HepG2 (cell line): ENCODE measurements at regions not wholly inside any gene's neighbourhood (a gene's known extent, or its start where the extent isn't known, plus 50 kb on each side); places are given as distances from the start of the nearest gene placed in this dataset.

Experiments used
- ATAC-seq: fragments of 200-7000 bp; cut with Tn5 transposase; 3 replicates; pipeline ENCODE4 v1.9.1; 2020; ENCODE audit warnings: mild to moderate bottlenecking, moderate library complexity
- BruUV-seq: library from RNA; stranded (reverse); fragments of 400-500 nt; replicated peaks from 2 replicates; lab custom pipeline; 2021; lab: Mats Ljungman, UMichigan
- CTCF ChIA-PET: fragments of 300-600 bp; formaldehyde crosslinking; extraction: SDS; loops from one replicate; lab custom pipeline; 2021; ENCODE audit warnings: low total read pairs, inconsistent platforms, low intra/inter-chr PET ratio; lab: Yijun Ruan, JAX
- POLR2A ChIA-PET: fragments of 350-600 bp; sonication (Branson Sonifier 250); formaldehyde crosslinking; loops from one replicate; lab custom pipeline; 2020; ENCODE audit warnings: antibody characterized with exemption, inconsistent platforms; lab: Yijun Ruan, JAX
- DNase-seq: peaks from one replicate; pipeline ENCODE4 v3.0.0-alpha.2; 2015; ENCODE audit warnings: low spot score
- FAIRE-seq: peaks from 3 replicates; lab custom pipeline; 2011; peaks lifted over from hg19 to GRCh38; lab: Jason Lieb, UNC
- H2AFZ ChIP-seq: one replicate; pipeline ENCODE4 v1.6.1; 2011; ENCODE audit warnings: low read length, inconsistent platforms
- H3K27ac ChIP-seq: fragments of 300-600 bp; 3 replicates; pipeline ENCODE4 v1.8.0; 2011; ENCODE audit warnings: mixed run types, mild to moderate bottlenecking, mixed read lengths, low read length, inconsistent platforms; ENCODE audit not compliant: insufficient read depth; ENCODE audit errors: extremely low read length
- H3K27me3 ChIP-seq, 2 experiments: fragments of 200-600 bp in 1 of 2; 2 replicates in 1 of 2; 3 replicates in 1 of 2; pipeline versions ENCODE4 v1.6.0 to v1.8.0; 2011; ENCODE audit warnings: low read length in 2 of 2, mild to moderate bottlenecking in 2 of 2, moderate library complexity in 2 of 2, inconsistent platforms in 1 of 2; ENCODE audit not compliant: insufficient read depth in 2 of 2, control insufficient read depth in 1 of 2
- H3K36me3 ChIP-seq, 2 experiments: fragments of 200-600 bp in 1 of 2; replicated peaks in 1 of 2; 2 replicates in 1 of 2; 3 replicates in 1 of 2; pipeline versions ENCODE4 v1.5.1 to v1.8.0; 2011; ENCODE audit warnings: low read length in 2 of 2, inconsistent platforms in 1 of 2; ENCODE audit not compliant: insufficient read depth in 2 of 2, control insufficient read depth in 1 of 2
- H3K4me1 ChIP-seq: 2 replicates; pipeline ENCODE4 v1.5.1; 2012; ENCODE audit warnings: low read length, inconsistent platforms; ENCODE audit not compliant: insufficient read depth
- H3K4me2 ChIP-seq: 2 replicates; pipeline ENCODE4 v1.6.0; 2011; ENCODE audit warnings: low read depth, low read length, inconsistent platforms
- H3K4me3 ChIP-seq, 3 experiments: fragments of 200-600 bp in 1 of 3; sonication (generic), shearing (Covaris generic) in 1 of 3; replicated peaks in 1 of 3; 2 replicates each; pipeline ENCODE4 v1.5.1; 2011 to 2016; ENCODE audit warnings: low read length in 3 of 3, inconsistent platforms in 2 of 3, low read depth in 2 of 3, mild to moderate bottlenecking in 2 of 3, control low read depth in 1 of 3, mixed read lengths in 1 of 3; ENCODE audit not compliant: insufficient read depth in 1 of 3
- H3K79me2 ChIP-seq: one replicate; pipeline ENCODE4 v1.6.1; 2011; ENCODE audit warnings: low read length, inconsistent platforms; ENCODE audit not compliant: insufficient read depth
- H3K9ac ChIP-seq: 2 replicates; pipeline ENCODE4 v1.6.0; 2011; ENCODE audit warnings: mild to moderate bottlenecking, low read depth, low read length, inconsistent platforms; ENCODE audit not compliant: insufficient read depth
- H3K9me3 ChIP-seq: 2 replicates; pipeline ENCODE4 v1.5.1; 2012; ENCODE audit warnings: mild to moderate bottlenecking, low read length
- H4K20me1 ChIP-seq: 2 replicates; pipeline ENCODE4 v1.6.0; 2011; ENCODE audit warnings: inconsistent platforms, mild to moderate bottlenecking, low read length, moderate library complexity; ENCODE audit not compliant: insufficient read depth
- CEBPZ ChIP-seq: IDR thresholded peaks from 2 replicates; pipeline ENCODE4 v1.6.1; 2012; ENCODE audit warnings: low read length, improper control_type of control experiment
- HDAC6 ChIP-seq: fragments of 200-600 bp; sonication (generic); IDR thresholded peaks from 2 replicates; pipeline ENCODE4 v1.7.0; 2017; ENCODE audit warnings: mild to moderate bottlenecking, antibody characterized with exemption, low read length, low read depth
- NR0B2 ChIP-seq: sonication (generic); formaldehyde crosslinking; IDR thresholded peaks from 2 replicates; pipeline ENCODE4 v1.4.0; 2020; ENCODE audit warnings: mild to moderate bottlenecking, missing genetic modification reagents
- PAF1 ChIP-seq: IDR thresholded peaks from 2 replicates; pipeline ENCODE4 v1.6.1; 2016; ENCODE audit warnings: missing genetic modification reagents, missing compliant biosample characterization
- RFXANK ChIP-seq: IDR thresholded peaks from 2 replicates; pipeline ENCODE4 v1.6.1; 2016
- THRA ChIP-seq: sonication (generic); formaldehyde crosslinking; IDR thresholded peaks from 2 replicates; pipeline ENCODE4 v1.4.0; 2020; ENCODE audit warnings: missing genetic modification reagents, borderline replicate concordance
- ZKSCAN5 ChIP-seq: sonication (generic); formaldehyde crosslinking; IDR thresholded peaks from 2 replicates; pipeline ENCODE4 v1.5.1; 2020; ENCODE audit warnings: mild to moderate bottlenecking, missing genetic modification reagents
- ZNF501 ChIP-seq: sonication (generic); formaldehyde crosslinking; IDR thresholded peaks from 2 replicates; pipeline ENCODE4 v1.5.1; 2020; ENCODE audit warnings: mild to moderate bottlenecking, moderate library complexity, missing genetic modification reagents
- ZNF567 ChIP-seq: sonication (generic); formaldehyde crosslinking; IDR thresholded peaks from 2 replicates; pipeline ENCODE4 v1.8.1; 2023; ENCODE audit warnings: mild to moderate bottlenecking, missing genetic modification reagents, borderline replicate concordance
- WGBS: methylation state at CpG from one replicate; pipeline ENCODE4 v1.1.6; 2017; ENCODE audit warnings: low lambda C conversion rate; 5-methylcytosine and 5-hydroxymethylcytosine counted together
- in situ Hi-C: cut with HindIII; loops from 2 replicates; pipeline ENCODE4 v1.10.0; 2017; ENCODE audit warnings: low pct_unique_long_range_greater_than_20kb; ENCODE audit not compliant: extremely low pct_ligation_motif_present
- intact Hi-C: fragments of 100-400 bp; cut with micrococcal nuclease; formaldehyde crosslinking; loops from one replicate; pipeline ENCODE4 v1.10.0; 2022; ENCODE audit not compliant: unreplicated experiment

- Histone ChIP-seq H3K36me3 (no peaks in the 10 kb centered on the region), H3K4me1 (no peaks in the 10 kb centered on the region), H3K79me2 (no peaks in the 10 kb centered on the region), H2AFZ (no peak overlapping the region), H3K9ac (no peak overlapping the region), H3K9me3 (no peaks in the 10 kb centered on the region), H4K20me1 (no peaks in the 10 kb centered on the region), H3K4me3 (no peak overlapping the region), H3K27ac (no peak overlapping the region), H3K27me3 (no peaks in the 10 kb centered on the region), H3K4me2 (no peak overlapping the region)
- 0% methylated on average over 3 of the region's 3 CpGs for WGBS
- DNase-seq (no peak), ATAC-seq (peak; percentile 31; the same call in 1 of the 3 replicates), FAIRE-seq (no peak)
- POLR2A ChIA-PET = no interaction called here
- CTCF ChIA-PET = no interaction called here
- no peak for TF ChIP-seq PAF1 (CRISPR knock-in tag)
- TF ChIP-seq THRA (CRISPR knock-in tag) = no peak
- TF ChIP-seq ZNF567 (CRISPR knock-in tag) = no peak
- no peak for TF ChIP-seq HDAC6
- TF ChIP-seq ZNF501 (CRISPR knock-in tag) = no peak
- BruUV-seq = no TSS peak
- in situ Hi-C loops = no loop called here
- intact Hi-C loops = no loop called here
Observed at GRCh38 chr13:82291852-82292251, 1590.4 kb downstream of the SLITRK1 start.

- no peak overlapping the region for H3K4me2 ChIP-seq
- H3K9ac ChIP-seq = no peak overlapping the region
- ChIA-PET CTCF (no interaction called here), POLR2A (no interaction called here)
- no peak for DNase-seq
- no peak overlapping the region for H3K4me3 ChIP-seq
- no peak for FAIRE-seq
- no peak for ATAC-seq
- H3K27ac ChIP-seq = no peak overlapping the region
- H3K9me3 ChIP-seq = no peaks in the 10 kb centered on the region
- in situ Hi-C loops = no loop called here
- WGBS = 44% methylated on average over 2 of the region's 6 CpGs
- intact Hi-C loops = no loop called here
- H3K27me3 ChIP-seq = no peaks in the 10 kb centered on the region
- no TSS peak for BruUV-seq
- H2AFZ ChIP-seq = no peak overlapping the region
- H3K4me1 ChIP-seq = no peaks in the 10 kb centered on the region
- H3K36me3 ChIP-seq = no peaks in the 10 kb centered on the region
- no peaks in the 10 kb centered on the region for H4K20me1 ChIP-seq
- no peaks in the 10 kb centered on the region for H3K79me2 ChIP-seq
- TF ChIP-seq ZKSCAN5 (CRISPR knock-in tag) = no peak
- TF ChIP-seq NR0B2 (CRISPR knock-in tag) = no peak
- no peak for TF ChIP-seq RFXANK (CRISPR knock-in tag)
- TF ChIP-seq CEBPZ = no peak
Observed at GRCh38 chr13:82275644-82276043, 1606.6 kb downstream of the SLITRK1 start.
